ENCODE measurements at regions not wholly inside any gene's neighbourhood (a gene's known extent, or its start where the extent isn't known, plus 50 kb on each side); places are given as distances from the start of the nearest gene placed in this dataset.

GRCh38 chr2:41856946-41857345 lies 190.9 kb upstream of the PKDCC start:
- FAIRE-seq (no peak), DNase-seq (ENCODE audit: insufficient read length, low spot score) (no peak)

GRCh38 chr2:41859615-41860514 lies 188.0 kb upstream of the PKDCC start:
- DNase-seq (ENCODE audit: insufficient read length, low spot score) (no peak), FAIRE-seq (no peak)

GRCh38 chr2:41863062-41863461 lies 184.8 kb upstream of the PKDCC start:
- DNase-seq (ENCODE audit: insufficient read length, low spot score) (no peak), FAIRE-seq (no peak)

- FAIRE-seq (no peak), DNase-seq (ENCODE audit: insufficient read length, low spot score) (no peak)
These were observed 182.6 kb upstream of the PKDCC start for GRCh38 chr2:41865263-41865662.

- FAIRE-seq (no peak), DNase-seq (ENCODE audit: insufficient read length, low spot score) (no peak)
These were observed 180.3 kb upstream of the PKDCC start for GRCh38 chr2:41867553-41867952.

- DNase-seq (ENCODE audit: insufficient read length, low spot score), result peak; percentile 48
- FAIRE-seq, result peak; percentile 84
These were observed 178.1 kb upstream of the PKDCC start for GRCh38 chr2:41869542-41870264.

- no peak for DNase-seq (ENCODE audit: insufficient read length, low spot score)
- FAIRE-seq, result no peak
These were observed 177.6 kb upstream of the PKDCC start for GRCh38 chr2:41870265-41870585.

GRCh38 chr2:41871080-41871479 lies 176.7 kb upstream of the PKDCC start:
- no peak for FAIRE-seq

GRCh38 chr2:41872646-41873045 lies 175.2 kb upstream of the PKDCC start:
- FAIRE-seq (no peak), DNase-seq (ENCODE audit: insufficient read length, low spot score) (no peak)

More at GRCh38 chr2:41871080-41871479, 176.7 kb upstream of the PKDCC start:
- no peak for DNase-seq (ENCODE audit: insufficient read length, low spot score)

- DNase-seq (ENCODE audit: insufficient read length, low spot score) (no peak), FAIRE-seq (no peak)
These were observed 174.5 kb upstream of the PKDCC start for GRCh38 chr2:41873102-41874031.

- DNase-seq (ENCODE audit: insufficient read length, low spot score), result no peak
- no peak for FAIRE-seq
These were observed 170.6 kb upstream of the PKDCC start for GRCh38 chr2:41877114-41877678.

- DNase-seq (ENCODE audit: insufficient read length, low spot score) (no peak), FAIRE-seq (no peak)
These were observed 169.8 kb upstream of the PKDCC start for GRCh38 chr2:41878056-41878455.

- DNase-seq (ENCODE audit: insufficient read length, low spot score), result no peak
- FAIRE-seq, result no peak
These were observed 169.0 kb upstream of the PKDCC start for GRCh38 chr2:41878716-41879234.

GRCh38 chr2:41879235-41879916 lies 168.4 kb upstream of the PKDCC start:
- DNase-seq (ENCODE audit: insufficient read length, low spot score) (no peak), FAIRE-seq (no peak)

GRCh38 chr2:41880561-41881243 lies 167.1 kb upstream of the PKDCC start:
- no peak for FAIRE-seq
- no peak for DNase-seq (ENCODE audit: insufficient read length, low spot score)

- no peak for DNase-seq (ENCODE audit: insufficient read length, low spot score)
- FAIRE-seq, result no peak
These were observed 166.6 kb upstream of the PKDCC start for GRCh38 chr2:41881249-41881648.

GRCh38 chr2:41884718-41885117 lies 163.1 kb upstream of the PKDCC start:
- no peak for FAIRE-seq
- DNase-seq (ENCODE audit: insufficient read length, low spot score), result no peak

- DNase-seq (ENCODE audit: insufficient read length, low spot score) (no peak), FAIRE-seq (no peak)
These were observed 161.6 kb upstream of the PKDCC start for GRCh38 chr2:41886145-41886664.

GRCh38 chr2:41886757-41887156 lies 161.1 kb upstream of the PKDCC start:
- FAIRE-seq (no peak), DNase-seq (ENCODE audit: insufficient read length, low spot score) (no peak)

Data from GM19239 (cell line).